ENCODE measurements at regions not wholly inside any gene's neighbourhood (a gene's known extent, or its start where the extent isn't known, plus 50 kb on each side); places are given as distances from the start of the nearest gene placed in this dataset.

GRCh38 chr13:66071029-66071428 is 1159.1 kb downstream of the PCDH9 start:
- no peak for DNase-seq (ENCODE audit: low spot score)

GRCh38 chr13:66069570-66069969 is 1160.6 kb downstream of the PCDH9 start:
- no peak for DNase-seq (ENCODE audit: low spot score)

- no peak for DNase-seq (ENCODE audit: low spot score)
Observed at GRCh38 chr13:66068683-66069082, 1161.5 kb downstream of the PCDH9 start.

- DNase-seq (ENCODE audit: low spot score), result no peak
Observed at GRCh38 chr13:66048888-66049287, 1181.2 kb downstream of the PCDH9 start.

GRCh38 chr13:66040506-66040905 is 1189.6 kb downstream of the PCDH9 start:
- no peak for DNase-seq (ENCODE audit: low spot score)

- no peak for DNase-seq (ENCODE audit: low spot score)
Observed at GRCh38 chr13:66037096-66037495, 1193.0 kb downstream of the PCDH9 start.

- no peak for DNase-seq (ENCODE audit: low spot score)
Observed at GRCh38 chr13:66036636-66037035, 1193.5 kb downstream of the PCDH9 start.

GRCh38 chr13:66036024-66036614 is 1194.0 kb downstream of the PCDH9 start:
- no peak for DNase-seq (ENCODE audit: low spot score)

- no peak for DNase-seq (ENCODE audit: low spot score)
Observed at GRCh38 chr13:66033924-66034323, 1196.2 kb downstream of the PCDH9 start.

GRCh38 chr13:66021846-66022245 is 1208.3 kb downstream of the PCDH9 start:
- DNase-seq (ENCODE audit: low spot score), result no peak

GRCh38 chr13:66014771-66015170 is 1215.4 kb downstream of the PCDH9 start:
- DNase-seq (ENCODE audit: low spot score), result no peak

- DNase-seq (ENCODE audit: low spot score), result no peak
Observed at GRCh38 chr13:66009241-66009640, 1220.9 kb downstream of the PCDH9 start.

GRCh38 chr13:66003558-66003957 is 1226.6 kb downstream of the PCDH9 start:
- no peak for DNase-seq (ENCODE audit: low spot score)

GRCh38 chr13:66001140-66001539 is 1229.0 kb downstream of the PCDH9 start:
- no peak for DNase-seq (ENCODE audit: low spot score)

- no peak for DNase-seq (ENCODE audit: low spot score)
Observed at GRCh38 chr13:65999411-65999810, 1230.7 kb downstream of the PCDH9 start.

GRCh38 chr13:65990684-65991083 is 1239.5 kb downstream of the PCDH9 start:
- no peak for DNase-seq (ENCODE audit: low spot score)

- DNase-seq (ENCODE audit: low spot score), result no peak
Observed at GRCh38 chr13:65985612-65986011, 1244.5 kb downstream of the PCDH9 start.

- DNase-seq (ENCODE audit: low spot score), result no peak
Observed at GRCh38 chr13:65977525-65977924, 1252.6 kb downstream of the PCDH9 start.

GRCh38 chr13:65971541-65971940 is 1258.6 kb downstream of the PCDH9 start:
- DNase-seq (ENCODE audit: low spot score), result no peak

- DNase-seq (ENCODE audit: low spot score), result peak; percentile 39
Observed at GRCh38 chr13:65966991-65967451, 1263.1 kb downstream of the PCDH9 start.

GRCh38 chr13:65965501-65965900 is 1264.6 kb downstream of the PCDH9 start:
- no peak for DNase-seq (ENCODE audit: low spot score)

GRCh38 chr13:65964672-65965071 is 1265.5 kb downstream of the PCDH9 start:
- no peak for DNase-seq (ENCODE audit: low spot score)

- no peak for DNase-seq (ENCODE audit: low spot score)
Observed at GRCh38 chr13:65959305-65959704, 1270.8 kb downstream of the PCDH9 start.

GRCh38 chr13:65946387-65946786 is 1283.7 kb downstream of the PCDH9 start:
- DNase-seq (ENCODE audit: low spot score), result no peak
